Uterus (tissue), 3 donors: ENCODE measurements at regions not wholly inside any gene's neighbourhood (a gene's known extent, or its start where the extent isn't known, plus 50 kb on each side); places are given as distances from the start of the nearest gene placed in this dataset.

Source experiments
- DNase-seq, 2 donors: peaks; one replicate each; pipeline ENCODE4 v3.0.0-alpha.2; 2019 to 2020
- H3K27ac ChIP-seq, 2 donors: fragments of 200-600 bp; sonication (generic); 1 replicate in 1 of 2; 2 replicates in 1 of 2; pipeline ENCODE4 v1.5.1; 2016 to 2018
- H3K27me3 ChIP-seq, 2 donors: fragments of 200-600 bp; sonication (generic); one replicate each; pipeline ENCODE4 v1.5.1; 2018 to 2019; ENCODE audit warnings: control low read depth in 1 of 2
- H3K36me3 ChIP-seq, 2 donors: fragments of 200-600 bp; sonication (generic); one replicate each; pipeline ENCODE4 v1.5.1; 2019; ENCODE audit warnings: control low read depth in 1 of 2
- H3K4me1 ChIP-seq, 2 donors: fragments of 200-600 bp; sonication (generic); one replicate each; pipeline ENCODE4 v1.5.1; 2018 to 2019; ENCODE audit warnings: control low read depth in 1 of 2
- H3K4me3 ChIP-seq, 2 donors: fragments of 200-600 bp; sonication (generic); 1 replicate in 1 of 2; 2 replicates in 1 of 2; pipeline ENCODE4 v1.5.1; 2018 to 2019; ENCODE audit warnings: mild to moderate bottlenecking in 1 of 2
- H3K9me3 ChIP-seq, 2 donors: fragments of 200-600 bp; sonication (generic); one replicate each; pipeline ENCODE4 v1.5.1; 2019; ENCODE audit warnings: control low read depth in 1 of 2
- CTCF ChIP-seq, 4 experiments: fragments of 200-600 bp in 2 of 4; fragments of 450-650 bp in 2 of 4; sonication (generic) in 2 of 4; IDR thresholded peaks; one replicate each; pipeline ENCODE4 v1.5.1; 2016 to 2019; ENCODE audit warnings: antibody characterized with exemption in 4 of 4, mild to moderate bottlenecking in 2 of 4, moderate library complexity in 1 of 4
- POLR2A ChIP-seq, 2 donors: fragments of 450-650 bp; IDR thresholded peaks; one replicate each; pipeline ENCODE4 v1.6.1; 2016; ENCODE audit warnings: antibody characterized with exemption in 2 of 2, mild to moderate bottlenecking in 1 of 2, moderate library complexity in 1 of 2
- intact Hi-C: fragments of 100-400 bp; cut with DNase I; formaldehyde crosslinking; loops from one replicate; pipeline ENCODE4 v1.15.1; 2023; ENCODE audit warnings: low total_unique reads
- donor health status: DM: yes; HTN: yes; CAD: no.

GRCh38 chr3:177574222-177574856 lies 377.1 kb upstream of the TBL1XR1 start:
- no peak for TF ChIP-seq CTCF (IDR thresholded peaks at IDR 0.05)
- no peak for TF ChIP-seq POLR2A (IDR thresholded peaks at IDR 0.05)
- Histone ChIP-seq H3K27ac (no peak overlapping the region), H3K9me3 (no peaks in the 10 kb centered on the region), H3K36me3 (no peaks in the 10 kb centered on the region), H3K4me1 (no peaks in the 10 kb centered on the region), H3K4me3 (no peak overlapping the region), H3K27me3 (no peaks in the 10 kb centered on the region)
- no peak for DNase-seq
- intact Hi-C loops, result no loop called here

GRCh38 chr3:177576746-177577145 lies 379.5 kb upstream of the TBL1XR1 start:
- Histone ChIP-seq H3K27me3 (no peaks in the 10 kb centered on the region), H3K9me3 (no peaks in the 10 kb centered on the region), H3K27ac (no peak overlapping the region), H3K36me3 (no peaks in the 10 kb centered on the region), H3K4me3 (no peak overlapping the region), H3K4me1 (no peaks in the 10 kb centered on the region)
- TF ChIP-seq CTCF (IDR thresholded peaks at IDR 0.05), result no peak
- TF ChIP-seq POLR2A (IDR thresholded peaks at IDR 0.05), result no peak
- DNase-seq, result no peak
- intact Hi-C loops, result no loop called here

GRCh38 chr3:177578488-177578887 lies 381.2 kb upstream of the TBL1XR1 start:
- Histone ChIP-seq H3K9me3 (no peaks in the 10 kb centered on the region), H3K4me1 (no peaks in the 10 kb centered on the region), H3K27me3 (no peaks in the 10 kb centered on the region), H3K27ac (no peak overlapping the region), H3K4me3 (no peak overlapping the region), H3K36me3 (no peaks in the 10 kb centered on the region)
- intact Hi-C loops, result no loop called here
- no peak for DNase-seq
- no peak for TF ChIP-seq POLR2A (IDR thresholded peaks at IDR 0.05)
- no peak for TF ChIP-seq CTCF (IDR thresholded peaks at IDR 0.05)

- TF ChIP-seq CTCF (IDR thresholded peaks at IDR 0.05), result no peak
- no peak for TF ChIP-seq POLR2A (IDR thresholded peaks at IDR 0.05)
- H3K27me3 ChIP-seq, result no peaks in the 10 kb centered on the region
- no peaks in the 10 kb centered on the region for H3K4me1 ChIP-seq
- H3K36me3 ChIP-seq, result no peaks in the 10 kb centered on the region
- intact Hi-C loops, result no loop called here
- no peak overlapping the region for H3K4me3 ChIP-seq
- DNase-seq, result no peak
- H3K27ac ChIP-seq, result no peak overlapping the region
- H3K9me3 ChIP-seq, result no peaks in the 10 kb centered on the region
Observed at GRCh38 chr3:177579419-177579818, 382.1 kb upstream of the TBL1XR1 start.

- H3K9me3 ChIP-seq, result no peaks in the 10 kb centered on the region
- H3K27ac ChIP-seq, result no peak overlapping the region
- no peak overlapping the region for H3K4me3 ChIP-seq
- no peak for TF ChIP-seq CTCF (IDR thresholded peaks at IDR 0.05)
- TF ChIP-seq POLR2A (IDR thresholded peaks at IDR 0.05), result no peak
- H3K27me3 ChIP-seq, result no peaks in the 10 kb centered on the region
- intact Hi-C loops, result no loop called here
- no peak for DNase-seq
- no peaks in the 10 kb centered on the region for H3K4me1 ChIP-seq
- no peaks in the 10 kb centered on the region for H3K36me3 ChIP-seq
Observed at GRCh38 chr3:177580437-177580836, 383.2 kb upstream of the TBL1XR1 start.
